EH (cell line): ENCODE measurements at regions not wholly inside any gene's neighbourhood (a gene's known extent, or its start where the extent isn't known, plus 50 kb on each side); places are given as distances from the start of the nearest gene placed in this dataset.
"Not testable (repeated sequence)": the region's sequence is repeated elsewhere in the genome, so short reads cannot be mapped to it uniquely, and the experiment has no call there.

Source experiments
- DNase-seq: peaks from one replicate; pipeline ENCODE4 v3.0.0-alpha.2; 2015; ENCODE audit warnings: low read depth

DNA sequence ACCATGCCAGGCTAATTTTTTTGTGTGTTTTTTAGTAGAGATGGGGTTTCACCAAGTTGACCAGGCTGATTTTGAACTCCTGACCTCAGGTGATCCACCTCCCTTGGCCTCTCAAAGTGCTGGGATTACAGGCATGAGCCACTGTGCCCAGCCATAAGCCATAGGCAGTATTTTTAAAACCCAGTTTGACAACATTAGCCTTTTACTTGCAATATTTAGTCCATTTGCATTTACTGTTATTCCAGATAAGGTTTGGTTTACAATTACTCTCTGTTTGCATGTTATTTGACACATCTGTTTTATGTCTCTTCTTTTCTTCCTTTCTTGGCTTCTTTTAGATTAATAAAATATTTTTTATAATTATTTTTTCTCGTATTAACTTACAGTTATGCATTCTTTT, 83.6 kb upstream of the EPHB3 start:
- no peak for DNase-seq

- DNase-seq, result no peak
Observed at GRCh38 chr3:184479426-184480126, 82.0 kb upstream of the EPHB3 start.

GRCh38 chr3:184480831-184481230, 80.8 kb upstream of the EPHB3 start:
- DNase-seq, result no peak

DNA sequence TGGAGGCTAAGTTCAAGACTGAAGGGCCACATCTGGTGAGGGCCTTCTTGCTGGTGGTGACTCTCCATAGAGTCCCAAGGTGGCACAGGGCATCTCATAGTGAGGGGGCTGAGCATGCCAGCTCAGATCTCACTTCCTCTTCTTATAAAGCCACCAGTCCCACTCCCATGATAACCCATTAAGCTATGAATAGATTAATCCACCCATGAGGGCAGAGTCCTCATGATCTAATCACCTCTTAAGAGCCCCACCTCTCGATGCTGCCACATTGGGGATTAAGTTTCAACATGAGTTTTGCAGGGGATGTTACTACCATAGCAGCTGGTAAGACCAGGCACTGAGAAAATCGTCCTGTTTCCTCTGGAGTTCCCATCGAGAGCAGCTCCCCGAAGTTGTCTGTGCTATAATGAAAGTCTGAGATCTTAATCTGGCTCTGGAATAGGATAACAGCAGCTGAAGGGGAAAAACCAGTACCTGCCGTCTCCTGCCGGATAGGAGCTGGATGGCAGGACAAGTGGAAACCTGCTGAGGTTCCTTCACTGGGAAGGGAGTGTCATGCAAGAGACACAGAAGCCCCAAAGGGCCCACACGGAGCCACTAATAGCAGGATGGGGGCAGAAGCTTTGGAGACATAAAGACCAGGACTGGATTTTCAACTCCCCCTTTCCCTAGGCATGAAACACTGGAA, 79.5 kb upstream of the EPHB3 start:
- DNase-seq, result no peak

DNA sequence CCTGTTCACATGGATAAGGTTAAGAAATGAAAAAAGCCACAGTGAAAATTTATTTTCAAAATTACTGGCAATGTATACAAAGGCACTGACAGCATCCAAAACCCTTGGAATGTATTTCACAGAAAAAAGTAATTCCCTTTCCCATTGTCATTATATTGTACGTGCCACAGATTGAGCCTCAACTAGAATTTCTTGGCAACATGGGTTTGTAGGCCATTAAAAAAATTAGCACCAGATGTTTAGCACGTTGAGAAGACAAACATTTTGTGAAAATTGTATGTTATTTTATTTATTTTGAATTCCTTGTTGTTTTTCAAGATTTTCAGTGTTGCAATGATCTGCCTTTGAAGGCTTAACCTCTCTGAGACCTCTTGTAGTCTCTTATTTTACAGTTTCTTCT, 76.3 kb upstream of the EPHB3 start:
- no peak for DNase-seq

GRCh38 chr3:184485906-184486305, 75.7 kb upstream of the EPHB3 start:
- no peak for DNase-seq

DNA sequence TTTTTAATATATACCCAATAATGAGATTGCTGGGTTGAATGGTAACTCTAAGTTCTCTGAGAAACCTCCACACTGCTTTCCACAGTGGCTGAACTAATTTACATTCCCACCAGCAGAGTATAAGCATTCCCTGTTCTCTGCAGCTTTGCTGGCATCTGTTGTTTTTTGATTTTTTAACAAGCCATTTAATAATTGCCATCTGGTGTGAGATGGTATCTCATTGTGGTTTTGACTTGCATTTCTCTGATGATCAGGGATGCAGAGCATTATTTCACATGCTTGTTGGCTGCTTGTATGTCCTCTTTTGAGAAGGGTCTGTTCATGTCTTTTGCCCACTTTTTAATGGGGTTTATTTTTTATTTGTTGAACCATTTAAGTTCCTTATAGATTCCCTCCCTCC, 75.0 kb upstream of the EPHB3 start:
- DNase-seq, result peak; percentile 54

- no peak for DNase-seq
Observed at GRCh38 chr3:184488577-184488976, 73.0 kb upstream of the EPHB3 start.

GRCh38 chr3:184489268-184489841, 72.2 kb upstream of the EPHB3 start:
- DNase-seq, result no peak

GRCh38 chr3:184491011-184491576, 70.5 kb upstream of the EPHB3 start:
- no peak for DNase-seq

GRCh38 chr3:184491867-184492615, 69.5 kb upstream of the EPHB3 start:
- DNase-seq, result no peak

- no peak for DNase-seq
Observed at GRCh38 chr3:184496933-184497332, 64.7 kb upstream of the EPHB3 start.

- no peak for DNase-seq
Observed at GRCh38 chr3:184497804-184498203, 63.8 kb upstream of the EPHB3 start.

- no peak for DNase-seq
Observed at GRCh38 chr3:184498986-184499606, 62.5 kb upstream of the EPHB3 start.

DNA sequence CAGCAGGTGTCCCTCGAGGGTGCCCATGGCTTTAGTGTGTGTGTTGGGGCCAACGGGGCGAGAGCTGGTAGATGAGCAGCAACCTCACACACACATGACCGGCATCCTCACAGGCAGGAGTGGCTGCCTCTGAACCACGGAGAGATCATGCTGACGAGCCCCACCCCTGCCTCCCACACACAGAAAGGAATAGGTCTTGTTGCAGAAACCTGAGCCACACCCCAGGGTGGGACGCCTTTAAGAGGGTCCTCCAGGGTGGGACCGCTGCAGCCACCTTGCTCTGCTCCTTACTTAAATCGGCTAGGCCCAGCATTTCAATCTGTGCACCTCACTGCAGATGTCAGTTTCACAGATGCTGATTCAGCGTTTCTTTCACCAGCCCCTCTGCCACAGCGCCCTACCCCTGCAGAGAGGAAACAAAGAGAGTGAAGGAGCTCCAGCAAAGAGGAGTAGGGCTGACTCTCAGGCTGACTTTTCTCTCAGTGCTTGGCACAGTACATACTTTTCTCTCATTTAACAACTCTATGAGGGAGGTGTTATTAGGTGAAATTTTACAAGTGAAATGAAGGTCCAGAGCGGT, 61.2 kb upstream of the EPHB3 start:
- no peak for DNase-seq

DNA sequence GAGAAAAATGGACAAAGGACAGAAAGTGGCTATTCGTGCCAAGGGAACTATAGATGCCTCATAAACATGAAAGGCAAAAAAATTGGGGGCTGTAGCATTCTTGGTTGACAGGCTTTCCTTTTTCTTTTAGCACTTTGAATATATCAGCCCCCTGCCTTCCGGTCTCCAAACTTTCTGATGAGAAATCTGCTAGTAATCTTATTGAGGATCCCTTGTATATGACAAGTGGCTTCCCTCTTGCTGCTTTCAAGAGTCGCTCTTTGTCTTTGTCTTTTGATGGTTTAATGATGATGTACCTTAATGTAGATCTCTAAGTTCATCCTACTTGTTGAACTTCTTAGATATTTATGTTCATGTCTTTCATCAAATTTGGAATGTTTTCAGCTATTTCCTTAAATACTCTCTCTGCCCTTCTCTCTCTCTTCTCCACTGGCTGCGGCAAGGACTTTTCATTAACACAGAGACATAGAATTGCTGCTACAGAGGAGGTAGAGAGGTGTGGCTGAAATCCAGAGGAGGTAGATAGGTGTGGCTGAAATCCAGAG, 59.4 kb upstream of the EPHB3 start:
- DNase-seq, result no peak

DNA sequence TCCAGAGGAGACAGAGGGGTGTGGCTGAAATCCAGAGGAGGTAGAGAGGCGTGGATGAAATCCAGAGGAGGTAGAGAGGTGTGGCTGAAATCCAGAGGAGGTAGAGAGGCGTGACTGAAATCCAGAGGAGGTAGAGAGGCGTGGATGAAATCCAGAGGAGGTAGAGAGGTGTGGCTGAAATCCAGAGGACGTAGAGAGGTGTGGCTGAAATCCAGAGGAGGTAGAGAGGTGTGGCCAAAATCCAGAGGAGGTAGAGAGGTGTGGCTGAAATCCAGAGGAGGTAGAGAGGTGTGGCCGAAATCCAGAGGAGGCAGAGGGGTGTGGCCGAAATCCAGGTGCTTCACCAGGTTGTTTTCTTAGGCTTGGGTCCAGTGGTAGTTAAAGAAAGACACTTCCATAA, 58.7 kb upstream of the EPHB3 start:
- DNase-seq, result not testable (repeated sequence)

- DNase-seq, result no peak
Observed at GRCh38 chr3:184503647-184504046, 57.9 kb upstream of the EPHB3 start.

DNA sequence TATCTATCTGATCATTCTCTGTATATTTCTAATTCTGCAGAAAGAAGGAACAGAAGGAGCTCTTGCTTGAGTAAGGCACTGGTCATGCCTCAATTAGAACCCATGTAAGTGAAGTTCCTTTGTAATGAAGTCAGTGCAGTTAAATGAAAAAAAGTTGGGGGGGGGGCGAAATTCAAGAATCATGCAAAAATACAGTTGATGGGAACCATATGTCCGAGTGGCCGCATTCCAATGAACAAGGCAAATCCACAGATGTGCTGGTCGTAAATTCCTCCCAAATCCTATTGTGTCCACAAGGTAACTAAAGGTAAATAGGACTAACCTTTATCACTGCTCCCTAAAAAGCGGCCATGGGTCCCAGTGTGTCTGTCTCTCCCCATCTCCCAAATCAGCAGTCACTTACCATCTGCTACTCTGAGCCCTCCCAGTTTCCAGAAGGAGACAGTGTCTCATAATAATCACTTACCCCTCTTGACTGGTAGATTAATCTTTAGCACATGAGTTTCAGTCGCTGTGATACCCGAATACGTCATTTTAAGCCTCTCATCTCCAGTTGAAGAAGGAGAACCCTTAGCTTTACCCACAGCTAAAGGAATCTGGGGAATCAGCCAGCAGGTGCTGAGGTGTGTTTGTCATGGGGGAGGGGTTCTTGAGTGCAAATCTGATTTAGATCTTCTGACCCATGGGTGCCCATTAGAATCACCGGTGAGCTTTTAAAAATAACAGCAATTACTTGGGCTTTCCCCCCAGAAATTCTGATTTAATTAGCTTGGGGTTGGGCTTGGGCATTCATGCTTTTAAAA, 56.3 kb upstream of the EPHB3 start:
- DNase-seq, result peak; percentile 44

- peak; percentile 25 for DNase-seq
Observed at GRCh38 chr3:184506561-184506991, 55.0 kb upstream of the EPHB3 start.
